ENCODE measurements at regions not wholly inside any gene's neighbourhood (a gene's known extent, or its start where the extent isn't known, plus 50 kb on each side); places are given as distances from the start of the nearest gene placed in this dataset.

GRCh38 chr11:69382131-69383128 is 88.5 kb downstream of the MYEOV start:
- Histone ChIP-seq H2AFZ (replicated peaks) (no peak overlapping the region), H3K9ac (no peak overlapping the region), H3K4me3 (no peak overlapping the region), H3K9me3 (ENCODE audit: low read depth) (no peaks in the 10 kb centered on the region), H3K36me3 (no peaks in the 10 kb centered on the region), H3K4me1 (no peaks in the 10 kb centered on the region), H3K4me2 (no peak overlapping the region), H3F3A (ENCODE audit: low read depth) (no peaks in the 10 kb centered on the region), H4K20me1 (ENCODE audit: low read depth) (no peaks in the 10 kb centered on the region), H3K27ac (no peak overlapping the region), H3K27me3 (no peaks in the 10 kb centered on the region), H3K79me2 (ENCODE audit: low read depth) (no peaks in the 10 kb centered on the region)
- Mint-ChIP-seq H3K9me3 (peaks cover 3% of the 10 kb centered on the region), H3K4me1 (peaks cover 15% of the 10 kb centered on the region), H3K27me3 (ENCODE audit: insufficient read depth, low read depth) (peaks cover 8% of the 10 kb centered on the region), H3K27ac (peak overlapping the region; percentile 67), H3K36me3 (peaks cover 1% of the 10 kb centered on the region), H3K4me3 (no peak overlapping the region)
- DNase-seq (ENCODE audit: low spot score), result no peak
- no peak for TF ChIP-seq CTCF (IDR thresholded peaks at IDR 0.05)
- TF ChIP-seq EZH2 (IDR thresholded peaks at IDR 0.05), result no peak
- no peak for TF ChIP-seq EZH2phosphoT487 (IDR thresholded peaks at IDR 0.05)

GRCh38 chr11:69383372-69384250 is 89.7 kb downstream of the MYEOV start:
- Histone ChIP-seq H3K36me3 (no peaks in the 10 kb centered on the region), H3F3A (ENCODE audit: low read depth) (no peaks in the 10 kb centered on the region), H2AFZ (replicated peaks) (no peak overlapping the region), H3K9me3 (ENCODE audit: low read depth) (no peaks in the 10 kb centered on the region), H3K4me2 (no peak overlapping the region), H3K79me2 (ENCODE audit: low read depth) (no peaks in the 10 kb centered on the region), H3K27me3 (no peaks in the 10 kb centered on the region), H3K4me1 (no peaks in the 10 kb centered on the region), H3K27ac (no peak overlapping the region), H4K20me1 (ENCODE audit: low read depth) (no peaks in the 10 kb centered on the region), H3K4me3 (no peak overlapping the region), H3K9ac (no peak overlapping the region)
- peaks cover 12% of the 10 kb centered on the region for H3K9me3 Mint-ChIP-seq
- no peak for DNase-seq (ENCODE audit: low spot score)
- H3K36me3 Mint-ChIP-seq, result peaks cover 1% of the 10 kb centered on the region
- H3K4me3 Mint-ChIP-seq, result no peak overlapping the region
- H3K4me1 Mint-ChIP-seq, result peaks cover 15% of the 10 kb centered on the region
- peak overlapping the region; percentile 69 for H3K27ac Mint-ChIP-seq
- TF ChIP-seq EZH2 (IDR thresholded peaks at IDR 0.05) (no peak), CTCF (IDR thresholded peaks at IDR 0.05) (no peak), EZH2phosphoT487 (IDR thresholded peaks at IDR 0.05) (no peak)
- H3K27me3 Mint-ChIP-seq (ENCODE audit: insufficient read depth, low read depth), result peaks cover 9% of the 10 kb centered on the region

GRCh38 chr11:69384251-69385143 is 90.5 kb downstream of the MYEOV start:
- no peaks in the 10 kb centered on the region for H3K27me3 ChIP-seq
- no peaks in the 10 kb centered on the region for H3K4me1 ChIP-seq
- H4K20me1 ChIP-seq (ENCODE audit: low read depth), result no peaks in the 10 kb centered on the region
- no peak for DNase-seq (ENCODE audit: low spot score)
- H3K27ac ChIP-seq, result no peak overlapping the region
- no peak overlapping the region for H3K27ac Mint-ChIP-seq
- TF ChIP-seq EZH2 (IDR thresholded peaks at IDR 0.05), result no peak
- no peaks in the 10 kb centered on the region for H3K79me2 ChIP-seq (ENCODE audit: low read depth)
- no peaks in the 10 kb centered on the region for H3F3A ChIP-seq (ENCODE audit: low read depth)
- H3K9ac ChIP-seq, result no peak overlapping the region
- no peak overlapping the region for H3K4me3 ChIP-seq
- H3K27me3 Mint-ChIP-seq (ENCODE audit: insufficient read depth, low read depth), result peaks cover 7% of the 10 kb centered on the region
- no peaks in the 10 kb centered on the region for H3K9me3 ChIP-seq (ENCODE audit: low read depth)
- peaks cover 12% of the 10 kb centered on the region for H3K4me1 Mint-ChIP-seq
- no peak overlapping the region for H3K4me2 ChIP-seq
- peaks cover 18% of the 10 kb centered on the region for H3K9me3 Mint-ChIP-seq
- no peak overlapping the region for H2AFZ ChIP-seq (replicated peaks)
- H3K36me3 Mint-ChIP-seq, result peaks cover 1% of the 10 kb centered on the region
- H3K36me3 ChIP-seq, result no peaks in the 10 kb centered on the region
- H3K4me3 Mint-ChIP-seq, result no peak overlapping the region
